NCI-H187 (cell line): ENCODE measurements at regions not wholly inside any gene's neighbourhood (a gene's known extent, or its start where the extent isn't known, plus 50 kb on each side); places are given as distances from the start of the nearest gene placed in this dataset.
"Not testable (repeated sequence)": the region's sequence is repeated elsewhere in the genome, so short reads cannot be mapped to it uniquely, and the experiment has no call there.

Experiments
- DNase-seq, 2 experiments: peaks; one replicate each; lab custom pipeline; 2025; lab: John Stamatoyannopoulos, UW

- no peak for DNase-seq
Measured at GRCh38 chr7:65317372-65317771, 56.3 kb upstream of the ZNF92 start.

GRCh38 chr7:65310761-65311160 is 62.9 kb upstream of the ZNF92 start:
- DNase-seq: no peak

- DNase-seq: no peak
Measured at GRCh38 chr7:65308300-65308678, 65.4 kb upstream of the ZNF92 start.

GRCh38 chr7:65307651-65308299 is 65.9 kb upstream of the ZNF92 start:
- peak; percentile 20 to 51 for DNase-seq

GRCh38 chr7:65304175-65304574 is 69.5 kb upstream of the ZNF92 start:
- no peak for DNase-seq

- no peak for DNase-seq
Measured at GRCh38 chr7:65302883-65303282, 70.8 kb upstream of the ZNF92 start.

GRCh38 chr7:65301007-65301406 is 72.6 kb upstream of the ZNF92 start:
- DNase-seq: no peak

GRCh38 chr7:65295409-65295808 is 78.2 kb upstream of the ZNF92 start:
- DNase-seq: no peak

GRCh38 chr7:65290340-65290739 is 83.3 kb upstream of the ZNF92 start:
- DNase-seq: not testable (repeated sequence)

- no peak for DNase-seq
Measured at GRCh38 chr7:65287023-65287422, 86.6 kb upstream of the ZNF92 start.

- DNase-seq: no peak
Measured at GRCh38 chr7:65285906-65286864, 87.5 kb upstream of the ZNF92 start.

- DNase-seq: not testable (repeated sequence)
Measured at GRCh38 chr7:65285241-65285640, 88.4 kb upstream of the ZNF92 start.

GRCh38 chr7:65279795-65280194 is 93.9 kb upstream of the ZNF92 start:
- no peak for DNase-seq

GRCh38 chr7:65276822-65277221 is 96.8 kb upstream of the ZNF92 start:
- no peak for DNase-seq

GRCh38 chr7:65271502-65271901 is 102.2 kb upstream of the ZNF92 start:
- not testable (repeated sequence) for DNase-seq

GRCh38 chr7:65269150-65269856 is 104.4 kb upstream of the ZNF92 start:
- peak; percentile 96 to 98 for DNase-seq

GRCh38 chr7:65268782-65269149 is 104.9 kb upstream of the ZNF92 start:
- DNase-seq: no peak

GRCh38 chr7:65265933-65266519 is 107.6 kb upstream of the ZNF92 start:
- peak in 1 of 2 experiments; percentile 51 for DNase-seq

GRCh38 chr7:65264258-65264657 is 109.4 kb upstream of the ZNF92 start:
- no peak for DNase-seq

GRCh38 chr7:65260673-65261072 is 113.0 kb upstream of the ZNF92 start:
- DNase-seq: not testable (repeated sequence)

GRCh38 chr7:65259864-65260525 is 113.7 kb upstream of the ZNF92 start:
- DNase-seq: not testable (repeated sequence)

- no peak for DNase-seq
Measured at GRCh38 chr7:65254061-65254460, 119.6 kb upstream of the ZNF92 start.
